ENCODE measurements at regions not wholly inside any gene's neighbourhood (a gene's known extent, or its start where the extent isn't known, plus 50 kb on each side); places are given as distances from the start of the nearest gene placed in this dataset.
"Not testable (repeated sequence)": the region's sequence is repeated elsewhere in the genome, so short reads cannot be mapped to it uniquely, and the experiment has no call there.

DNA sequence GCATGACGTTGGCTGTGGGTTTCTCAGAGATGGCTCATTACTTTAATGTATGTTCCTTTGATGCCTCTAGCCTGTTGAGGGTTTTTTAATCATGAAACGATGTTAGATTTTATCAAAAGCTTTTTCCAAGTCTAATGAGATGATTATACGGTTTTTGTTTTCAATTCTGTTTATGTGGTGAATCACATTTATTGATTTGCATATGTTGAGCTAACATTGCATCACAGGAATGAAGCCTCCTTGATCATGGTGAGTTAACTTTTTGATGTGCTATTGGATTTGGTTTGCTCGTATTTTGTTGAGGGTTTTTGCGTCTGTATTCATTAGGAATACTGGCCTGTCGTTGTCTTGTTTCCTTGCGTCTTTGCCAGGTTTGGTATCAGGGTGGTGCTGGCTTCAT lies 52.3 kb upstream of the PTPN12 start:
- no peaks in the 10 kb centered on the region for H3K4me1 ChIP-seq
- no peak overlapping the region for H3K27ac ChIP-seq
- no peak for TF ChIP-seq EP300 (IDR thresholded peaks at IDR 0.05)
- no peak for TF ChIP-seq POLR2A (IDR thresholded peaks at IDR 0.05)
- TF ChIP-seq, protein P1, sequence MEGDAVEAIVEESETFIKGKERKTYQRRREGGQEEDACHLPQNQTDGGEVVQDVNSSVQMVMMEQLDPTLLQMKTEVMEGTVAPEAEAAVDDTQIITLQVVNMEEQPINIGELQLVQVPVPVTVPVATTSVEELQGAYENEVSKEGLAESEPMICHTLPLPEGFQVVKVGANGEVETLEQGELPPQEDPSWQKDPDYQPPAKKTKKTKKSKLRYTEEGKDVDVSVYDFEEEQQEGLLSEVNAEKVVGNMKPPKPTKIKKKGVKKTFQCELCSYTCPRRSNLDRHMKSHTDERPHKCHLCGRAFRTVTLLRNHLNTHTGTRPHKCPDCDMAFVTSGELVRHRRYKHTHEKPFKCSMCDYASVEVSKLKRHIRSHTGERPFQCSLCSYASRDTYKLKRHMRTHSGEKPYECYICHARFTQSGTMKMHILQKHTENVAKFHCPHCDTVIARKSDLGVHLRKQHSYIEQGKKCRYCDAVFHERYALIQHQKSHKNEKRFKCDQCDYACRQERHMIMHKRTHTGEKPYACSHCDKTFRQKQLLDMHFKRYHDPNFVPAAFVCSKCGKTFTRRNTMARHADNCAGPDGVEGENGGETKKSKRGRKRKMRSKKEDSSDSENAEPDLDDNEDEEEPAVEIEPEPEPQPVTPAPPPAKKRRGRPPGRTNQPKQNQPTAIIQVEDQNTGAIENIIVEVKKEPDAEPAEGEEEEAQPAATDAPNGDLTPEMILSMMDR (IDR thresholded peaks at IDR 0.05): no peak
- no peak for TF ChIP-seq POLR2AphosphoS5 (IDR thresholded peaks at IDR 0.05)
- 82 to 87% methylated on average over 7 of the region's 7 CpGs for WGBS, 2 donors
- no peak overlapping the region for H3K4me3 ChIP-seq
- no peaks in the 10 kb centered on the region for H3K27me3 ChIP-seq
- intact Hi-C loops (cut with DNase I): no loop called here
- DNase-seq: no peak
- no peaks in the 10 kb centered on the region for H3K9me3 ChIP-seq
- H3K36me3 ChIP-seq: no peaks in the 10 kb centered on the region

DNA sequence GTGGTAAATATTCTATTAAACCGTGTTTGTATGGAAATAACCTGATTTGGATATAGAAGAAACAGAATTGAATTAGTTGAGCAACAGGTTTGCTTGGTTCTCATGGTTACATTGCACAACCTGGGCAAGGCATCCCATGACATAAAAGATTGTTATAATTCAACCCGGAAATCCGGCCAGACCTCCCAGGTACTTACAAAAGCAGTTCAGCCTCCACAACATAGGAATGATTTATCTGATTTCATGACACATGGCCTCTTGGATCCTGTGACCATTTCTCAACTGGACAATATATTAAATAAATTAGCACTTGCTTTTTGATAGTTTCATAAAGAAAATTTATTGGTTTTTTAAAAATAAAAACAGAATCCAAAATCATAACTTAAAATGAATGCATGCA lies 55.1 kb upstream of the PTPN12 start:
- intact Hi-C loops (cut with DNase I): no loop called here
- no peaks in the 10 kb centered on the region for H3K27me3 ChIP-seq
- DNase-seq: no peak
- no peaks in the 10 kb centered on the region for H3K4me1 ChIP-seq
- H3K9me3 ChIP-seq: no peaks in the 10 kb centered on the region
- TF ChIP-seq EP300 (IDR thresholded peaks at IDR 0.05) (no peak), POLR2A (IDR thresholded peaks at IDR 0.05) (no peak), POLR2AphosphoS5 (IDR thresholded peaks at IDR 0.05) (no peak)
- TF ChIP-seq, protein P1 (IDR thresholded peaks at IDR 0.05): no peak
- H3K27ac ChIP-seq: no peak overlapping the region
- WGBS, 2 donors: 22 to 56% methylated on average over 3 of the region's 3 CpGs
- no peaks in the 10 kb centered on the region for H3K36me3 ChIP-seq
- no peak overlapping the region for H3K4me3 ChIP-seq

DNA sequence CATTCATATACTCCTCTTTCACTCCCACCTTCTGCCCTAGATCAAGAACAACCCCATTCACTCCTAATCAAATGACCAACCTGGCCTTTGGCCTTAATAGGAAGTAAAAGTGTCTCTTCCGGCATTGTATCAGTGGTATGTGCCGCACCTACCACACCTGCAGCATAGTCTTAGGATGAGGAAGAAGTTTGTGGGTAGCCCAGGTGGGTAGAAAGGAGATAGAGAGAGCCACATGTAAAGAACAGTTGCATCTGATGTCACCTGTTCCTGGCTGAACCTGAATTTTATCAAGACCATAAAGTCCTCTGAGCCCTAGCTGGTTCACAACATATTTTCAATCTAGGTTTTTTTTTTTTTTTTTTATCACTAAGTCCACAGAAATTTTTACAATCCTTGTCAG lies 55.5 kb upstream of the PTPN12 start:
- no peak for DNase-seq
- Histone ChIP-seq H3K4me1 (no peaks in the 10 kb centered on the region), H3K27me3 (no peaks in the 10 kb centered on the region), H3K36me3 (no peaks in the 10 kb centered on the region), H3K27ac (no peak overlapping the region), H3K9me3 (no peaks in the 10 kb centered on the region), H3K4me3 (no peak overlapping the region)
- WGBS, 2 donors: 19 to 57% methylated on average over 2 of the region's 2 CpGs
- intact Hi-C loops (cut with DNase I): no loop called here
- no peak for TF ChIP-seq EP300 (IDR thresholded peaks at IDR 0.05)
- no peak for TF ChIP-seq POLR2AphosphoS5 (IDR thresholded peaks at IDR 0.05)
- TF ChIP-seq, protein P1 (IDR thresholded peaks at IDR 0.05): no peak
- no peak for TF ChIP-seq POLR2A (IDR thresholded peaks at IDR 0.05)

DNA sequence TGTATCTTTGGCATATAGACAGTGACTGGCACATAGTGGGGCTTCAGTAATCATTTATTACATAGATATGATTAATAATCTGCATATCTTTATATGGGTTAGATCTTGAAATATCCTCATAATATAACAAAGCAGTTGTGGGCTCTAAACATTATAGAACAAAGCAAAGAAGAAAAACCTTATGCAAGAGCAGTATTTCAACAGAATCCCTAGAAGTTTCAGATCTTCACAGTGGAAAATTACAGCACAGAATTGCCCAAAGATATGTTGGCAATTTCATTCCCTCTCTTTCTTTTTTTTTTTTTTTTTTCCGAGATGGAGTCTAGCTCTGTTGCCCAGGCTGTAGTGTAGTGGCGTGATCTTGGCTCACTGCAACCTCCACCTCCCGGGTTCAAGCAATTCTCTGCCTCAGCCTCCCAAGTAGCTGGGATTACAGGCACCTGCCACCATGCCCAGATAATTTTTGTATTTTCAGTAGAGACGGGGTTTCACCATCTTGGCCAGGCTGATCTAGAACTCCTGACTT lies 56.9 kb upstream of the PTPN12 start:
- H3K9me3 ChIP-seq; H3K36me3 ChIP-seq; H3K27ac ChIP-seq; H3K4me1 ChIP-seq; H3K27me3 ChIP-seq; H3K4me3 ChIP-seq; DNase-seq; intact Hi-C loops (cut with DNase I): not testable (repeated sequence)
- 91 to 98% methylated on average over 4 of the region's 4 CpGs for WGBS, 2 donors

DNA sequence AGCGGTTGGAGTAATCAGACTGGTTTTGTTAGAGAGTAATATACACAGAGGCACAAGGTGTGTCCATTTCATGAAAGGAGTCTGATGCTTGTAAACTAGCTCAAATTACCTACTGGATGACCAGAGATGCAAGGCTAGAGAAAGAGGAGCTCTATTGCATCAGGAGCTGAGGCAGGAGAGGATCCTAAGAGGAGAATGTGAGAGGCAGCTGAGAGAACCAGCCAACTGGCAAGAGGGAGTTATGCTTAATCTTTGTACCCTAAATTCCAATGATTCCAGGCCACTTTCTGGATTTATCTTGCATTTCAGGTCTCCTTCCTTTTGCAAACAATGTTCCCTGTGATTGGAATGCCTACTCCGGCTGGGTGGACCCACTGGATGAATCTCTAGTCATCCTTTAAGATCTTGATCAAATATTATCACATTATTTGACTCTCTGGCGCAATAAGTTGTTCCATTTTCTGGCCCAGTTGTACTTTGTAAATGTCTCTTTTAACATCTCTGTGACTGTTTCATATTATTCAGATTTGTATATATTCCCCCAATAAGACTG lies 57.5 kb upstream of the PTPN12 start:
- intact Hi-C loops (cut with DNase I): no loop called here
- H3K9me3 ChIP-seq: no peaks in the 10 kb centered on the region
- H3K27ac ChIP-seq: no peak overlapping the region
- DNase-seq: no peak
- peaks cover 0 to 6% (median 0%) of the 10 kb centered on the region in 4 donors for H3K4me1 ChIP-seq
- no peak overlapping the region for H3K4me3 ChIP-seq
- TF ChIP-seq POLR2A (IDR thresholded peaks at IDR 0.05) (no peak), POLR2AphosphoS5 (IDR thresholded peaks at IDR 0.05) (no peak), EP300 (IDR thresholded peaks at IDR 0.05) (no peak)
- TF ChIP-seq, protein P1 (IDR thresholded peaks at IDR 0.05): no peak
- H3K27me3 ChIP-seq: no peaks in the 10 kb centered on the region
- H3K36me3 ChIP-seq: no peaks in the 10 kb centered on the region
- WGBS, 2 donors: 53 to 79% methylated on average over 3 of the region's 3 CpGs
